Vagina (tissue), 2 donors: ENCODE measurements at regions not wholly inside any gene's neighbourhood (a gene's known extent, or its start where the extent isn't known, plus 50 kb on each side); places are given as distances from the start of the nearest gene placed in this dataset.

ENCODE experiments used
- DNase-seq, 2 donors: peaks; one replicate each; pipeline ENCODE4 v3.0.0-alpha.2; 2017; ENCODE audit errors: extremely low spot score in 2 of 2
- H3K27ac ChIP-seq: fragments of 200-600 bp; sonication (generic); one replicate; pipeline ENCODE4 v1.5.1; 2019
- H3K27me3 ChIP-seq: fragments of 200-600 bp; sonication (generic); one replicate; pipeline ENCODE4 v1.5.1; 2019
- H3K36me3 ChIP-seq, 2 donors: fragments of 200-600 bp; sonication (generic); one replicate each; pipeline ENCODE4 v1.5.1; 2017 to 2019
- H3K4me1 ChIP-seq: fragments of 200-600 bp; sonication (generic); one replicate; pipeline ENCODE4 v1.5.1; 2019
- H3K4me3 ChIP-seq, 2 donors: fragments of 200-600 bp; sonication (generic); 1 replicate in 1 of 2; 2 replicates in 1 of 2; pipeline ENCODE4 v1.5.1; 2016 to 2019
- H3K9me3 ChIP-seq: fragments of 200-600 bp; sonication (generic); one replicate; pipeline ENCODE4 v1.5.1; 2019
- CTCF ChIP-seq, 3 experiments: fragments of 450-650 bp in 2 of 3; fragments of 200-600 bp in 1 of 3; sonication (generic) in 1 of 3; IDR thresholded peaks; one replicate each; pipeline ENCODE4 v1.5.1; 2017 to 2019; ENCODE audit warnings: antibody characterized with exemption in 3 of 3, mild to moderate bottlenecking in 2 of 3, moderate library complexity in 2 of 3
- POLR2A ChIP-seq, 2 donors: fragments of 450-650 bp; IDR thresholded peaks; one replicate each; pipeline ENCODE4 v1.6.1; 2017; ENCODE audit warnings: antibody characterized with exemption in 2 of 2, mild to moderate bottlenecking in 2 of 2, moderate library complexity in 2 of 2
- POLR2AphosphoS5 ChIP-seq, 2 donors: sonication (generic); formaldehyde crosslinking; IDR thresholded peaks; one replicate each; pipeline ENCODE4 v1.9.0; 2017; ENCODE audit warnings: antibody characterized with exemption in 2 of 2, mild to moderate bottlenecking in 2 of 2, low read depth in 1 of 2; ENCODE audit not compliant: insufficient read depth in 1 of 2
- intact Hi-C: fragments of 100-400 bp; cut with DNase I; formaldehyde crosslinking; loops from one replicate; pipeline ENCODE4 v1.15.1; 2023

- no peaks in the 10 kb centered on the region for H3K9me3 ChIP-seq
- no peaks in the 10 kb centered on the region for H3K4me1 ChIP-seq
- DNase-seq = no peak
- H3K36me3 ChIP-seq = no peaks in the 10 kb centered on the region
- no peaks in the 10 kb centered on the region for H3K27me3 ChIP-seq
- TF ChIP-seq CTCF (IDR thresholded peaks at IDR 0.05) (no peak), POLR2A (IDR thresholded peaks at IDR 0.05) (no peak)
- no peak overlapping the region for H3K27ac ChIP-seq
- intact Hi-C loops = no loop called here
- H3K4me3 ChIP-seq = no peak overlapping the region
Observed at GRCh38 chr3:29185706-29186105, 95.2 kb upstream of the RBMS3 start.

GRCh38 chr3:29186131-29186599 is 94.7 kb upstream of the RBMS3 start:
- Histone ChIP-seq H3K27me3 (no peaks in the 10 kb centered on the region), H3K4me3 (no peak overlapping the region), H3K9me3 (no peaks in the 10 kb centered on the region), H3K4me1 (no peaks in the 10 kb centered on the region), H3K27ac (no peak overlapping the region), H3K36me3 (no peaks in the 10 kb centered on the region)
- intact Hi-C loops = no loop called here
- TF ChIP-seq CTCF (IDR thresholded peaks at IDR 0.05) (no peak), POLR2A (IDR thresholded peaks at IDR 0.05) (no peak), POLR2AphosphoS5 (IDR thresholded peaks at IDR 0.05; ENCODE audit: insufficient read depth in 1 of 2, low read depth in 1 of 2) (no peak)
- DNase-seq = no peak

GRCh38 chr3:29186982-29187725 is 93.7 kb upstream of the RBMS3 start:
- TF ChIP-seq POLR2A (IDR thresholded peaks at IDR 0.05) (no peak), POLR2AphosphoS5 (IDR thresholded peaks at IDR 0.05; ENCODE audit: insufficient read depth in 1 of 2, low read depth in 1 of 2) (no peak), CTCF (IDR thresholded peaks at IDR 0.05) (no peak)
- H3K36me3 ChIP-seq = no peaks in the 10 kb centered on the region
- no peak for DNase-seq
- no peaks in the 10 kb centered on the region for H3K4me1 ChIP-seq
- H3K27ac ChIP-seq = no peak overlapping the region
- no peaks in the 10 kb centered on the region for H3K27me3 ChIP-seq
- intact Hi-C loops = no loop called here
- no peak overlapping the region for H3K4me3 ChIP-seq
- no peaks in the 10 kb centered on the region for H3K9me3 ChIP-seq

GRCh38 chr3:29189328-29189727 is 91.5 kb upstream of the RBMS3 start:
- Histone ChIP-seq H3K27me3 (no peaks in the 10 kb centered on the region), H3K9me3 (no peaks in the 10 kb centered on the region), H3K36me3 (no peaks in the 10 kb centered on the region), H3K4me3 (no peak overlapping the region), H3K4me1 (no peaks in the 10 kb centered on the region), H3K27ac (no peak overlapping the region)
- DNase-seq = no peak
- TF ChIP-seq POLR2A (IDR thresholded peaks at IDR 0.05) = no peak
- no peak for TF ChIP-seq CTCF (IDR thresholded peaks at IDR 0.05)
- no peak for TF ChIP-seq POLR2AphosphoS5 (IDR thresholded peaks at IDR 0.05; ENCODE audit: insufficient read depth in 1 of 2, low read depth in 1 of 2)
- intact Hi-C loops = no loop called here

- DNase-seq = no peak
- intact Hi-C loops = no loop called here
- Histone ChIP-seq H3K27ac (no peak overlapping the region), H3K27me3 (no peaks in the 10 kb centered on the region), H3K36me3 (no peaks in the 10 kb centered on the region), H3K9me3 (no peaks in the 10 kb centered on the region), H3K4me3 (no peak overlapping the region), H3K4me1 (no peaks in the 10 kb centered on the region)
- TF ChIP-seq POLR2AphosphoS5 (IDR thresholded peaks at IDR 0.05; ENCODE audit: insufficient read depth in 1 of 2, low read depth in 1 of 2) (no peak), CTCF (IDR thresholded peaks at IDR 0.05) (no peak), POLR2A (IDR thresholded peaks at IDR 0.05) (no peak)
Observed at GRCh38 chr3:29194139-29194538, 86.7 kb upstream of the RBMS3 start.
